ENCODE measurements at regions not wholly inside any gene's neighbourhood (a gene's known extent, or its start where the extent isn't known, plus 50 kb on each side); places are given as distances from the start of the nearest gene placed in this dataset.
"Not testable (repeated sequence)": the region's sequence is repeated elsewhere in the genome, so short reads cannot be mapped to it uniquely, and the experiment has no call there.

DNA sequence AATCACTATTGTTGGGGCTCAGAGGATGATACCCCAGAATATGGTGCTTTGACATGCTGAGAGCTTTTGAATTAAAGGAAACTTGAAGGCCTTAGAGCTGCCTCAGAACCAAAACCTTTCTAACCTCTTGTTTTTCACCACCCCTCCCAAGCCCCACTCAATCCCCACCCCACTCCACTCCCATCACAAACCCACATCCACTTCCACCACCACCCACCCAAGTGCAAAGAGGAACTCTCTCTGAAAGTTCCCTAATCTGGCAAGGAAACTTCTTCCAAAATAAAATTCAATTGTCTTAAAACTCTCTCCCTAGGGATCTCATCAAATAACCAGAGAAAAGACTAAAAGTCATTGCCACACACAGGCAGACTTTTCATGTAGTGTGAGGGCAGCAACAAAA is 301.2 kb upstream of the ARHGEF26 start:
- Histone ChIP-seq H3K9me3 (replicated peaks; ENCODE audit: low read length) (no peaks in the 10 kb centered on the region), H3K4me3 (ENCODE audit: low read length) (no peak overlapping the region), H3K4me2 (ENCODE audit: low read length) (no peak overlapping the region), H3K36me3 (ENCODE audit: insufficient read depth, low read length) (no peaks in the 10 kb centered on the region), H3K9ac (ENCODE audit: low read depth, low read length) (no peak overlapping the region), H3K27me3 (ENCODE audit: control insufficient read depth, insufficient read depth, low read length) (no peaks in the 10 kb centered on the region), H3K4me1 (ENCODE audit: control insufficient read depth, insufficient read depth, low read length) (no peaks in the 10 kb centered on the region)

DNA sequence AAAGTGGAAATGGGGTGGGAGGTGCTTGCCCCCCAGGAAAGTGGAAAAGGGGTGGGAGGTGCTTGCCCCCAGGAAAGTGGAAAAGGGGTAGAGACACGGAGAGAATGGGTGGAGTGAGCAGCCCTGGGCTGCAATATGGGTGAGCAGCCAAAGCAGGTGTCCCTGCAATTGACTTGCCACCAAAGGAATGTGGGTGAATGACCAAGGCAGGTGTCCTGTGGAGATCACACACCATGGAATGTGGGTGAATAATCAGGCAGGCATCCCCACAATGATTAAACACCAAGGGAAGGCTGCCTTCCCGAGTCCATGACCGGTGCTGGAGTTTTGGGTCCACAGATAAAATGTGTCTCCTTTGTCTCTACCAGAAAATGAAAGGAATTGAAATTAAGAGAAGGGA is 292.8 kb upstream of the ARHGEF26 start:
- H3K36me3 ChIP-seq (ENCODE audit: insufficient read depth, low read length); H3K9me3 ChIP-seq (replicated peaks; ENCODE audit: low read length); H3K4me1 ChIP-seq (ENCODE audit: control insufficient read depth, insufficient read depth, low read length); H3K4me2 ChIP-seq (ENCODE audit: low read length); H3K4me3 ChIP-seq (ENCODE audit: low read length); H3K9ac ChIP-seq (ENCODE audit: low read depth, low read length); H3K27me3 ChIP-seq (ENCODE audit: control insufficient read depth, insufficient read depth, low read length): not testable (repeated sequence)

DNA sequence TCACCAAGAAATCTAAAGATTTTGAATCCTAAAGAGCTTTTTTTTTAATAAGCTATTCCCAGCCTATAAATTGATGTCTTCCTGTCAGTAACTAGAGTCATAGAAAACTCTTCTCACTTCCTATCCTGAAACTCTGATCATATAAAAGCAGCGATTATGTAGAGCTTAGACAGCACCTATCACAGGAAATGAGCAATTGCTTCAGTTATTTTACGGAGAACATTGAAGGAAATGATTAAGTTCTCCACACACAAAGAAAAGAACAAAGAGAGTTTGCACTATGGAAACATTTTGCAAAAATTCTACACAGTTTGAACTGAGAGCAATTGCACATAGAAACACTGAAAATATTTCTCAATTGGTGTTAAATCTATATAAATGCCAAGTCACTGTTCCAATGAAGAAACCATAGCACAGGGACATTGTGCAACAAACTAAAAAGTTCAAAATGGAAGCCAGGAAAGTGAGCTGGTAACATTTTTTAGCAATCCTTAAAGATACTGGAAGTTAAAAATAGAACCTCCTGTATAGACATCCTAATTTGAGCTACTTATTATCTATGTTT is 291.5 kb upstream of the ARHGEF26 start:
- Histone ChIP-seq H3K27me3 (ENCODE audit: control insufficient read depth, insufficient read depth, low read length) (no peaks in the 10 kb centered on the region), H3K4me3 (ENCODE audit: low read length) (no peak overlapping the region), H3K9ac (ENCODE audit: low read depth, low read length) (no peak overlapping the region), H3K4me1 (ENCODE audit: control insufficient read depth, insufficient read depth, low read length) (peaks cover 8% of the 10 kb centered on the region), H3K4me2 (ENCODE audit: low read length) (peak overlapping the region; percentile 20), H3K36me3 (ENCODE audit: insufficient read depth, low read length) (no peaks in the 10 kb centered on the region), H3K9me3 (replicated peaks; ENCODE audit: low read length) (no peaks in the 10 kb centered on the region)

DNA sequence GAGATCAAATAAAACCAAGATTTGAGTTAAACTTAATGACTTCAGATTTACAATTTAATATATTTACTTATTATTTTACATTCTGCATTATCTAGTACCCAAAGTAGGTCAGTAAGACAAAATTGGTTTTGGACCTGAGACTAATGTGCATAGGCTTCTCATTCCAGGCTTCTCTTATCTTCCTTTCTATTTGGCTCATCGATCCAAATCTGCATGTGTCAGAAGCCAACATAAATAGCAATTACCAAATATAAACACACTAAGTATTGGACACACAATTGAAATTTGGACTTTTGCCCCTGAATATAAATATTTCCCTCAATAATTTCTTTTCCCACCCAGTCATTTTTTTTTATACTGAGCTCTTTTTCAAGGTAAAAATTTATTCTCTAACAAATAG is 290.6 kb upstream of the ARHGEF26 start:
- Histone ChIP-seq H3K36me3 (ENCODE audit: insufficient read depth, low read length) (no peaks in the 10 kb centered on the region), H3K4me2 (ENCODE audit: low read length) (no peak overlapping the region), H3K9me3 (replicated peaks; ENCODE audit: low read length) (no peaks in the 10 kb centered on the region), H3K9ac (ENCODE audit: low read depth, low read length) (no peak overlapping the region), H3K4me3 (ENCODE audit: low read length) (no peak overlapping the region), H3K4me1 (ENCODE audit: control insufficient read depth, insufficient read depth, low read length) (peaks cover 8% of the 10 kb centered on the region), H3K27me3 (ENCODE audit: control insufficient read depth, insufficient read depth, low read length) (no peaks in the 10 kb centered on the region)

DNA sequence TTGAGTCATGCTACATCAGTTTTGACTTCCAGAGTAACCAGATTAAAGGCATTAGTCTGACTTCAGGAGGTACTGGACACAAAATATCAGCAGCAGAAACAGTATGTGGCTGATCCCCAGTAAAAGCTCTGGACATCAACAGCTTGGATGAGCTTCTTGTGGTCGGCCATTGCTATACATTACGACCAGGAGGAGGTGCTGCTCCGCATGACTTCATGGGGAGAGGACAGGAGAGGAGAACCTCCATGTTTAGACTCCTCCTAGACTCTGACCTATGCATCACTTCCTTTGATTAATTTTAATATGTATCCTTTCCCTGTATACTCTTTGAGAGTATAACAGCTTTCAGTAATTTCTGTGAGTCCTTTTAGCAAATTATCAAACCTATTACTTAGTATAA is 285.6 kb upstream of the ARHGEF26 start:
- Histone ChIP-seq H3K4me1 (ENCODE audit: control insufficient read depth, insufficient read depth, low read length) (no peaks in the 10 kb centered on the region), H3K27me3 (ENCODE audit: control insufficient read depth, insufficient read depth, low read length) (no peaks in the 10 kb centered on the region), H3K4me3 (ENCODE audit: low read length) (no peak overlapping the region), H3K4me2 (ENCODE audit: low read length) (no peak overlapping the region), H3K9ac (ENCODE audit: low read depth, low read length) (no peak overlapping the region), H3K36me3 (ENCODE audit: insufficient read depth, low read length) (no peaks in the 10 kb centered on the region), H3K9me3 (replicated peaks; ENCODE audit: low read length) (no peaks in the 10 kb centered on the region)

DNA sequence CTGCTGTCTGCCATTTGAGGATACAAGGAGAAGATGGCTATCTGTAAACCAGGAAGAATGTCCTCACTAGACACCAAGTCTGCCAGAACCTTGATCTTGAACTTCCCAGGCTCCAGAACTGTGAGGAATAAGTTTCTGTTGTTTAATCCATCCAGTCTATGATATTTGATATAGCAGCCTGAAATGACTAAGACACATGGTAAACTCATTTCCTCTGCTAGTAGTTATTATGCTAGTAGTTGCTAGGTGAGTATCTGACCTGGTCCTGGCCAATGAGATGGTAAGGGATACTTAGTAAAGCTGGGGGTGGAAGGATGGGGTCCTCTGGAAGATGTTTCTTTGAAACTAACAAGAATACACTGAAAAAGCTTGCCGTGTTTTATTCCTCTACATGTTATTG is 280.7 kb upstream of the ARHGEF26 start:
- H3K9me3 ChIP-seq (replicated peaks; ENCODE audit: low read length): no peaks in the 10 kb centered on the region
- H3K4me2 ChIP-seq (ENCODE audit: low read length): no peak overlapping the region
- H3K4me3 ChIP-seq (ENCODE audit: low read length): no peak overlapping the region
- H3K9ac ChIP-seq (ENCODE audit: low read depth, low read length): no peak overlapping the region
- H3K36me3 ChIP-seq (ENCODE audit: insufficient read depth, low read length): no peaks in the 10 kb centered on the region
- H3K4me1 ChIP-seq (ENCODE audit: control insufficient read depth, insufficient read depth, low read length): no peaks in the 10 kb centered on the region
- H3K27me3 ChIP-seq (ENCODE audit: control insufficient read depth, insufficient read depth, low read length): no peaks in the 10 kb centered on the region

DNA sequence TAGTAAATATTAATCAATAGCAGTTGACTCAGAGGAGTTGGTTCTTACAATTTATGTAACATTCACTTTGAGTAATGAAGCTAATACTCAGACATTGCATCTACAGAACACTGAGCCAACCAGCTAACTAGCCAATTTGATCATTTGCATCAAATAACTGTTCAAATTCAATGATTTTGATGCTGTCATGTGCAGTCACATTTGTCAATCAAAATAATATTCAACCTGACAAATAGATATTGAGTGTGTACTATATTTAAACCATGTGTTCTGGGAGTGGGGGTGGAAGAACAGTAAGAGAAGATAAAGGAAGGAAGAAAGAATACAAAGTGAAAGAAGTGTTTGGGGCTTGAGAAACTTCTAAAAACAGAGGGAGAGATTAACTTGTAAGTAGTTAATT is 277.2 kb upstream of the ARHGEF26 start:
- H3K9me3 ChIP-seq (replicated peaks; ENCODE audit: low read length): no peaks in the 10 kb centered on the region
- H3K36me3 ChIP-seq (ENCODE audit: insufficient read depth, low read length): no peaks in the 10 kb centered on the region
- no peak overlapping the region for H3K4me3 ChIP-seq (ENCODE audit: low read length)
- H3K27me3 ChIP-seq (ENCODE audit: control insufficient read depth, insufficient read depth, low read length): no peaks in the 10 kb centered on the region
- H3K9ac ChIP-seq (ENCODE audit: low read depth, low read length): no peak overlapping the region
- no peak overlapping the region for H3K4me2 ChIP-seq (ENCODE audit: low read length)
- no peaks in the 10 kb centered on the region for H3K4me1 ChIP-seq (ENCODE audit: control insufficient read depth, insufficient read depth, low read length)

DNA sequence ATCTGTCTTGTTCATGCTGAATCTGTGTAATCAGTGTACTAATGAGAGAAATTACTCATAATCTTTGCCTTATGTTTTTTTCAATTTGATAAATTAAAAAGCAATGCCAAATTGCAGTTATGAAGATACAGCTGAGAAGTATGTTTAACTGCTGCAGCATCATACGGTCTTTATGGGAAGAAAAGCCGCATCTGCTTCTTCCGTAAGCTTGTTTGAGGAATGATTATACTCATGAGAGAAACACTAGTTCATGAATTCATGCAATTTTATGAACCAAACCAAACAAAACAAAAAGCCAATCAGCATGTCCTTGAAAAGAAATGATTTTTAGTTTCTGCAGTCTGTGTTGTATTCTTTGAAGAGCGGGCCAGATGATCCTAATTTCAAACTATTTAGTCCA is 275.9 kb upstream of the ARHGEF26 start:
- Histone ChIP-seq H3K36me3 (ENCODE audit: insufficient read depth, low read length) (no peaks in the 10 kb centered on the region), H3K4me1 (ENCODE audit: control insufficient read depth, insufficient read depth, low read length) (no peaks in the 10 kb centered on the region), H3K27me3 (ENCODE audit: control insufficient read depth, insufficient read depth, low read length) (no peaks in the 10 kb centered on the region), H3K9me3 (replicated peaks; ENCODE audit: low read length) (no peaks in the 10 kb centered on the region), H3K4me3 (ENCODE audit: low read length) (no peak overlapping the region), H3K4me2 (ENCODE audit: low read length) (no peak overlapping the region), H3K9ac (ENCODE audit: low read depth, low read length) (no peak overlapping the region)

DNA sequence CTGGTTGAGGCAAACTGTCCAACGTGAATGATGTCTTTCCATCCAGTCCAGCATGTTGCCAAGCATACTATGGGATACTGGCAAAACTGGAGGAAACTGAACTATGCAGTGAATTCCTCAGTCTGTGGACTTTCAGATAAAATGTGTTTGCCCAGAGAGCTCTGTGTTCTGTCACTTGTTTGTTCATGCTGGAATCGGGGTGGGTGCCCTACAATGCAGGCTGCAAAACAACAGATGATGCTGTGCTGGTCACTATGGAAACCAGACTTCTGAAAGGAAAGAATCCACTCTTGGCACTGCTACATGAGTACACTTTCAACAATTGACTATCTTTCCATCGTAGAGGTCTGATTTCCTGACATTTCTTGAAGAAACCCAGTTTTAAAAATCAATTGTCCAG is 272.5 kb upstream of the ARHGEF26 start:
- Histone ChIP-seq H3K9ac (ENCODE audit: low read depth, low read length) (no peak overlapping the region), H3K4me1 (ENCODE audit: control insufficient read depth, insufficient read depth, low read length) (no peaks in the 10 kb centered on the region), H3K36me3 (ENCODE audit: insufficient read depth, low read length) (no peaks in the 10 kb centered on the region), H3K4me2 (ENCODE audit: low read length) (no peak overlapping the region), H3K9me3 (replicated peaks; ENCODE audit: low read length) (no peaks in the 10 kb centered on the region), H3K27me3 (ENCODE audit: control insufficient read depth, insufficient read depth, low read length) (no peaks in the 10 kb centered on the region), H3K4me3 (ENCODE audit: low read length) (no peak overlapping the region)

DNA sequence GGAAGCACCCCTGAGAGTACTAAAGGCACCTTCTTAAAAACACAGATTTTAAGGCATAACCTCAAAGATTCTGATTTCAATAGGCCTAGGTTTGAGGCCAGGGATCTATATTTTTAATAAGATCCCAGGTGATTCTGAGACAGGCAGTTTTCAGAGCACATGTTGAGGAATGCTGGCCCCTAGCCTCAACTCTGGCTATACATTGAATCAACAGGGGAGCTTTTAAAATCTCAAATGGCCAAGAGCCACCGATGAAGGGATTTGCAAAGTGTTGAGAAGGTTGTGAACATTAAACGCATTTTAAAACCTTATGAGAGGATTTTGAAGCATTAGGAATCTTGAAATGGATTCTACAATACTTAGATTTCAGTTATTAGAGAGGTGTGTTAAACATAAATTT is 268.8 kb upstream of the ARHGEF26 start:
- H3K27me3 ChIP-seq (ENCODE audit: control insufficient read depth, insufficient read depth, low read length): no peaks in the 10 kb centered on the region

DNA sequence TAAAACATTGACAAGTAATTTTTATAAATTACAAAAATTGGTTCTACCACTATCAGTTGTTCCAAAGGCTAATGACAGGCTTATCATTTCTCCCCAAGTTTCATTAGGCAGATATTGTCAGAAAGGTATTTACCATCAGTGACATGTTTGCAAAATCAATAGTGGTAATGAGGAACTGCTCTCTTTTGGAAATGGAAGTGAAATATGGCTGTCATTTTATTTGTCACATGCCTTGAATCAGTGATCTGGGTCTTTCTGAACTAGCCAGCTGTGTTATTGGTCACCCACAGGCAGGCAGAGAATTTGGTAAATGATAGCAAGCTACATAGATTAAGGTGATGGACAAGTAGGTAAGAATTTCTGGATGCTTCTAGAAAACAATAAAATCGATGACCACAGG is 268.0 kb upstream of the ARHGEF26 start:
- H3K27me3 ChIP-seq (ENCODE audit: control insufficient read depth, insufficient read depth, low read length): no peaks in the 10 kb centered on the region
- H3K9ac ChIP-seq (ENCODE audit: low read depth, low read length): no peak overlapping the region
- H3K4me1 ChIP-seq (ENCODE audit: control insufficient read depth, insufficient read depth, low read length): no peaks in the 10 kb centered on the region
- H3K9me3 ChIP-seq (replicated peaks; ENCODE audit: low read length): no peaks in the 10 kb centered on the region
- H3K4me2 ChIP-seq (ENCODE audit: low read length): no peak overlapping the region
- H3K36me3 ChIP-seq (ENCODE audit: insufficient read depth, low read length): no peaks in the 10 kb centered on the region
- no peak overlapping the region for H3K4me3 ChIP-seq (ENCODE audit: low read length)

More for the DNA sequence above, 268.8 kb upstream of the ARHGEF26 start:
- H3K9ac ChIP-seq (ENCODE audit: low read depth, low read length): no peak overlapping the region
- no peak overlapping the region for H3K4me2 ChIP-seq (ENCODE audit: low read length)
- no peak overlapping the region for H3K4me3 ChIP-seq (ENCODE audit: low read length)
- H3K9me3 ChIP-seq (replicated peaks; ENCODE audit: low read length): no peaks in the 10 kb centered on the region
- no peaks in the 10 kb centered on the region for H3K4me1 ChIP-seq (ENCODE audit: control insufficient read depth, insufficient read depth, low read length)
- H3K36me3 ChIP-seq (ENCODE audit: insufficient read depth, low read length): no peaks in the 10 kb centered on the region

DNA sequence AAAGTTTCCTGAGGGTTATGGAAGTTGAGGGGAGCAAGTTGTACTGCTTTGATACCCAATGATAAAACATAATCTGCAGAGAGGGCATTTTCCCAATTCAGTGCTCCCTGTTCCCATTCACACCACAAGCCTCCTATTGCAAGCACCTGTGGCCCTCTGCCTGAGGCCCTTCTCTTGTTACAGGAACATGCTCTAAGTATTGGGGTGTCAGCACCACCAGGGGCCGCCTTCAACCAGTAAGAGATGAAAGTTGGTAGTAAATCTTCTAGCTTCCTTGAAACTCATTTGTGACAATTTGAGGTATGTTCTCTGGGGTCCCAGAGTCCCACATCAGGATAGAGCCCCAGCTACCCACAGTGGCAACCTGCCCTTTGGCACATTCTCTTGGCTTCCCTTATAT is 265.4 kb upstream of the ARHGEF26 start:
- Histone ChIP-seq H3K4me1 (ENCODE audit: control insufficient read depth, insufficient read depth, low read length) (no peaks in the 10 kb centered on the region), H3K4me2 (ENCODE audit: low read length) (no peak overlapping the region), H3K27me3 (ENCODE audit: control insufficient read depth, insufficient read depth, low read length) (no peaks in the 10 kb centered on the region), H3K4me3 (ENCODE audit: low read length) (no peak overlapping the region), H3K9me3 (replicated peaks; ENCODE audit: low read length) (no peaks in the 10 kb centered on the region), H3K9ac (ENCODE audit: low read depth, low read length) (no peak overlapping the region), H3K36me3 (ENCODE audit: insufficient read depth, low read length) (no peaks in the 10 kb centered on the region)

Data from skeletal muscle satellite cell (primary cell).